Common myeloid progenitor, CD34-positive (primary cell): ENCODE measurements at regions not wholly inside any gene's neighbourhood (a gene's known extent, or its start where the extent isn't known, plus 50 kb on each side); places are given as distances from the start of the nearest gene placed in this dataset.

Experiments used
- CTCF ChIA-PET: fragments of 350-600 bp; sonication (Branson Sonifier 250); formaldehyde crosslinking; loops from one replicate; lab custom pipeline; 2021; ENCODE audit warnings: antibody characterized with exemption; lab: Charles Lee
- POLR2A ChIA-PET: fragments of 350-600 bp; sonication (Branson Sonifier 250); formaldehyde crosslinking; loops from one replicate; lab custom pipeline; 2021; ENCODE audit warnings: antibody characterized with exemption; lab: Charles Lee
- DNase-seq, 3 donors: peaks; one replicate each; pipeline versions ENCODE4 v3.0.0 to v3.0.0-alpha.2; 2013
- H3K27ac ChIP-seq, 2 experiments: 1 replicate in 1 of 2; 2 replicates in 1 of 2; pipeline ENCODE4 v1.7.0; 2013; ENCODE audit warnings: inconsistent platforms in 2 of 2, low read length in 2 of 2, mild to moderate bottlenecking in 2 of 2, low read depth in 1 of 2, moderate library complexity in 1 of 2; ENCODE audit not compliant: severe bottlenecking in 2 of 2, insufficient read depth in 1 of 2, poor library complexity in 1 of 2
- H3K27me3 ChIP-seq, 5 experiments: replicated peaks in 2 of 5; 1 replicate in 3 of 5; 2 replicates in 2 of 5; pipeline versions ENCODE4 v1.6.1 to v1.7.0; 2013; ENCODE audit warnings: low read length in 4 of 5, mild to moderate bottlenecking in 2 of 5, moderate library complexity in 2 of 5, inconsistent platforms in 1 of 5; ENCODE audit not compliant: insufficient read depth in 5 of 5, control insufficient read depth in 4 of 5
- H3K36me3 ChIP-seq, 4 experiments: 1 replicate in 2 of 4; 2 replicates in 2 of 4; pipeline versions ENCODE4 v1.6.1 to v1.7.0; 2013; ENCODE audit warnings: low read length in 3 of 4, control low read depth in 1 of 4, mild to moderate bottlenecking in 1 of 4; ENCODE audit not compliant: control insufficient read depth in 4 of 4, insufficient read depth in 4 of 4
- H3K4me1 ChIP-seq, 4 experiments: 1 replicate in 3 of 4; 2 replicates in 1 of 4; pipeline versions ENCODE4 v1.6.1 to v1.7.1; 2013; ENCODE audit warnings: low read length in 3 of 4, mild to moderate bottlenecking in 3 of 4, control low read depth in 1 of 4, inconsistent platforms in 1 of 4, moderate library complexity in 1 of 4; ENCODE audit not compliant: control insufficient read depth in 4 of 4, insufficient read depth in 4 of 4; ENCODE audit errors: control extremely low read depth in 1 of 4
- H3K4me3 ChIP-seq, 7 experiments: 1 replicate in 4 of 7; 2 replicates in 3 of 7; pipeline versions ENCODE4 v1.5.1 to v1.7.0; 2013; ENCODE audit warnings: mild to moderate bottlenecking in 7 of 7, low read length in 6 of 7, moderate library complexity in 6 of 7, inconsistent platforms in 2 of 7, low read depth in 2 of 7, control low read depth in 1 of 7; ENCODE audit not compliant: insufficient read depth in 4 of 7, control insufficient read depth in 1 of 7; ENCODE audit errors: extremely low read depth in 1 of 7
- H3K9me3 ChIP-seq, 5 experiments: 1 replicate in 4 of 5; 2 replicates in 1 of 5; pipeline versions ENCODE4 v1.6.1 to v1.7.1; 2013; ENCODE audit warnings: low read length in 4 of 5, mild to moderate bottlenecking in 2 of 5, inconsistent platforms in 1 of 5, low read depth in 1 of 5, moderate library complexity in 1 of 5; ENCODE audit not compliant: control insufficient read depth in 4 of 5, insufficient read depth in 2 of 5; ENCODE audit errors: control extremely low read depth in 1 of 5
- WGBS: methylation state at CpG from one replicate; pipeline ENCODE4 v1.1.5; 2013; ENCODE audit not compliant: insufficient coverage; 5-methylcytosine and 5-hydroxymethylcytosine counted together

- WGBS = no CpG with 5 or more reads among the region's 1 CpG
- no peak for DNase-seq
- no peaks in the 10 kb centered on the region for H3K9me3 ChIP-seq
- no peaks in the 10 kb centered on the region for H3K4me1 ChIP-seq
- no peaks in the 10 kb centered on the region for H3K27me3 ChIP-seq
- no peaks in the 10 kb centered on the region for H3K36me3 ChIP-seq
- ChIA-PET POLR2A (no interaction called here), CTCF (interaction anchor here (1.6 kb wide), 1 partner anchor 19 kb away, joined by 4 read pairs; no protein-coding TSS in a partner anchor)
- H3K27ac ChIP-seq = no peak overlapping the region
- H3K4me3 ChIP-seq = no peak overlapping the region
These were observed 147.6 kb downstream of the CEMIP2 start for GRCh38 chr9:71620746-71621145.

DNA sequence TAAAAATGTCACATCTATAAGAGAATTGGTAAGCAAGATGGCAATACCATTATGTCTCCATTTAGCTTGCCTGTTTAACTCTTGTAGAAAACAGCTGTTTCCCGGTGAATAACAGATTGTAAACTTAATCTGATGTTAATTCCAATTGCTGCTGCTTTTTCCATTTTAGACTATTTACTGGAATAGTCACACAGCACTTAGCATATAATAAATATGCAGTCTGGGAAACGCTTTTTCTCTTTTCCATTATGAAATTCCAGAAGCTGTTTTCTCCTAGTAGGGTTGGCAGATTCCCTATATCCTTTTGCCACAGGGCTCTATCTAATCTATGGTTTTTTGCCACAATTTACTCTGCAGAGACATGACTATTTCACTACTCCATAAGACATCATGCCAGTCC lies 148.0 kb downstream of the CEMIP2 start:
- no peak overlapping the region for H3K27ac ChIP-seq
- H3K27me3 ChIP-seq = no peaks in the 10 kb centered on the region
- H3K36me3 ChIP-seq = no peaks in the 10 kb centered on the region
- H3K9me3 ChIP-seq = no peaks in the 10 kb centered on the region
- DNase-seq = no peak
- ChIA-PET POLR2A (no interaction called here), CTCF (interaction anchor here (1.4 to 1.6 kb wide), 2 partner anchors 19 to 187 kb away, joined by 4 to 5 read pairs; no protein-coding TSS in a partner anchor)
- no peak overlapping the region for H3K4me3 ChIP-seq
- 86% methylated on average over 1 of the region's 2 CpGs for WGBS
- no peaks in the 10 kb centered on the region for H3K4me1 ChIP-seq

DNA sequence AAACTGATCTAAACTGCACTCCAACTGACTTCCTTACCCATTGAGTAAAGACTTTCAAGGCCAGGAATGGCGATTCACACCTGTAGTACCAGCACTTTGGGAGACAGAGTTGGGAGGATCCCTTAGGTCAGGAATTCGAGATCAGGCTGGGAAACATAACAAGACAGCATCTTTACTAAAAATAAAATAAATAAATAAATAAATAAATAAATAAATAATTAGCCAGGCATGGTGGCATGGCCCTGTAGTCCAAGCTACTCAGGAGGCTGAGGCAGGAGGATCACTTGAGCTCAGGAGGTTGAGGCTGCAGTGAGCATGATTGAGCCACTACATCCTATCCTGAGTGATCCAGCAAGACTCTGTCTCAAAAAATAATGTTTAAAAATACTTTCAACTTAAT lies 148.4 kb downstream of the CEMIP2 start:
- Histone ChIP-seq H3K4me1 (no peaks in the 10 kb centered on the region), H3K27ac (no peak overlapping the region), H3K36me3 (no peaks in the 10 kb centered on the region), H3K27me3 (no peaks in the 10 kb centered on the region), H3K9me3 (no peaks in the 10 kb centered on the region), H3K4me3 (no peak overlapping the region)
- CTCF ChIA-PET = interaction anchor here (1.1 to 1.6 kb wide), 3 partner anchors 10 to 187 kb away, joined by 3 to 5 read pairs (median 4); no protein-coding TSS in a partner anchor
- no peak for DNase-seq
- no CpG with 5 or more reads among the region's 2 CpGs for WGBS
- POLR2A ChIA-PET = no interaction called here

- 95% methylated on average over 3 of the region's 3 CpGs for WGBS
- CTCF ChIA-PET = interaction anchor here (1.5 to 2.0 kb wide), 4 partner anchors 10 to 102 kb away, joined by 3 to 8 read pairs (median 6); no protein-coding TSS in a partner anchor
- no peak for DNase-seq
- H3K27ac ChIP-seq = no peak overlapping the region
- no peaks in the 10 kb centered on the region for H3K27me3 ChIP-seq
- no peak overlapping the region for H3K4me3 ChIP-seq
- no peaks in the 10 kb centered on the region for H3K4me1 ChIP-seq
- peaks cover 0 to 5% (median 0%) of the 10 kb centered on the region in 5 experiments for H3K9me3 ChIP-seq
- no peaks in the 10 kb centered on the region for H3K36me3 ChIP-seq
- POLR2A ChIA-PET = no interaction called here
These were observed 153.8 kb downstream of the CEMIP2 start for GRCh38 chr9:71614409-71615010.

GRCh38 chr9:71612889-71613288 lies 155.4 kb downstream of the CEMIP2 start:
- Histone ChIP-seq H3K27me3 (no peaks in the 10 kb centered on the region), H3K36me3 (no peaks in the 10 kb centered on the region), H3K27ac (no peak overlapping the region), H3K4me3 (no peak overlapping the region), H3K4me1 (no peaks in the 10 kb centered on the region), H3K9me3 (peaks cover 0 to 5% (median 0%) of the 10 kb centered on the region in 5 experiments)
- 88% methylated on average over 1 of the region's 2 CpGs for WGBS
- no peak for DNase-seq
- POLR2A ChIA-PET = no interaction called here
- CTCF ChIA-PET = interaction anchor here (1.1 to 1.5 kb wide), 5 partner anchors 8 to 69 kb away, joined by 3 to 5 read pairs (median 3); no protein-coding TSS in a partner anchor

GRCh38 chr9:71609448-71609830 lies 158.9 kb downstream of the CEMIP2 start:
- DNase-seq = no peak
- H3K4me3 ChIP-seq = no peak overlapping the region
- H3K27me3 ChIP-seq = no peaks in the 10 kb centered on the region
- CTCF ChIA-PET = interaction anchor here (1.1 to 1.2 kb wide), 2 partner anchors 10 to 107 kb away, joined by 3 read pairs; no protein-coding TSS in a partner anchor
- no CpG with 5 or more reads among the region's 1 CpG for WGBS
- peaks cover 0 to 5% (median 0%) of the 10 kb centered on the region in 5 experiments for H3K9me3 ChIP-seq
- no peaks in the 10 kb centered on the region for H3K4me1 ChIP-seq
- no peaks in the 10 kb centered on the region for H3K36me3 ChIP-seq
- no peak overlapping the region for H3K27ac ChIP-seq
- POLR2A ChIA-PET = no interaction called here

DNA sequence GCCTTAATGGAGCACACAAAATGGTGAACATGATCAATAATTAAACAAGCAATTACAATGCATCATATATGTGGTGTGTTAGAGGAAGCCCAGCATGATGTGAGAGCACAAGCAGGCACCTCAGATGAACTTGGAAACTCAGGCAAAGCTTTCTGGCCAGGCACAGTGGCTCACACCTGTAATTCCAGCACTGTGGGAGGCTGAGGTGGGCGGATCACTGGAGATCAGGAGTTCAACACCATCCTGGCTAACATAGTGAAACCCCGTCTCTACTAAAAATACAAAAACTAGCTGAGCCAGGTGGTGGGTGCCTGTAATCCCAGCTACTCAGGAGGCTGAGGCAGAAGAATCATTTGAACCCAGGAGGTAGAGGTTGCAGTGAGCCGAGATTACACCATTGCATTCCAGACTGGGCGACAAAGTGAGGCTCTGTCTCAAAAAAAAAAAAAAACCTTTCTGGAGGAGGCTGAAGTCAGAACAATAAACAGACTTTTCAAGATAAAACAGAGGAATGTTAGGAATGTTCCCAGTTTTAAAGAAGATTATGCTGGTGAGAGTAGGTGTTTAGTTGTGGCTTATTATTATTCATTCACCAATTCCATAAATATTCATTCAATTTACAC lies 159.4 kb downstream of the CEMIP2 start:
- Histone ChIP-seq H3K4me3 (no peak overlapping the region), H3K27ac (no peak overlapping the region), H3K36me3 (no peaks in the 10 kb centered on the region), H3K9me3 (peaks cover 0 to 5% (median 0%) of the 10 kb centered on the region in 5 experiments), H3K27me3 (no peaks in the 10 kb centered on the region), H3K4me1 (no peaks in the 10 kb centered on the region)
- ChIA-PET POLR2A (no interaction called here), CTCF (no interaction called here)
- DNase-seq = no peak
- WGBS = 100% methylated on average over 4 of the region's 4 CpGs
